PC-3 (cell line): ENCODE measurements at regions not wholly inside any gene's neighbourhood (a gene's known extent, or its start where the extent isn't known, plus 50 kb on each side); places are given as distances from the start of the nearest gene placed in this dataset.

Experiments used
- EZH2 ChIP-seq: fragments of 300-600 bp; sonication (generic); IDR thresholded peaks from one replicate; pipeline ENCODE4 v1.6.1; 2017; ENCODE audit warnings: antibody characterized with exemption, mild to moderate bottlenecking, low read length; ENCODE audit not compliant: unreplicated experiment
- EZH2phosphoT487 ChIP-seq: fragments of 300-600 bp; sonication (generic); IDR thresholded peaks from 2 replicates; pipeline ENCODE4 v1.6.1; 2018; ENCODE audit warnings: mild to moderate bottlenecking, antibody characterized with exemption, low read length, borderline replicate concordance
- TF ChIP-seq, protein P1 (sequence below): fragments of 300-600 bp; sonication (generic); conservative IDR thresholded peaks from 2 replicates; pipeline ENCODE4 v1.5.1; 2017; ENCODE audit warnings: antibody characterized with exemption, low read depth, mild to moderate bottlenecking, low read length

DNA sequence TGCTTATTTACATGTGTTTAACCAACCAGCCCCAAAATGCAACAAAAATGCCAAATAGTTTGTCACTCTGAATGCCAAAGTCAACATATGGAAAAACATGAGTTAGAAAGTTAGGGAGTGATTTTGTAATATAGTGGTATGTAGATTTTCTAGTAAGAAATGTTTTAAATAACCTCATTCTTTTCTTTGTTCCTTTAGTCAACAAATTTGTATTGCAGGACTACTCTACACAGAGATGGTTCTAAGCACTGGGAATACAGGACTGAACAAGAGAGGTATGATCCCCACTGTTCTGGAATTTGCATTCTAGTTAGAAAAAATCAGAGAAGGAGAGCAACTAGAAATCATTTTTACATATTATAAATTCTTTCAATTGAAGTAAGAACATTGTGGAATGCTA, 218.8 kb upstream of the ANXA10 start:
- TF ChIP-seq, protein P1, sequence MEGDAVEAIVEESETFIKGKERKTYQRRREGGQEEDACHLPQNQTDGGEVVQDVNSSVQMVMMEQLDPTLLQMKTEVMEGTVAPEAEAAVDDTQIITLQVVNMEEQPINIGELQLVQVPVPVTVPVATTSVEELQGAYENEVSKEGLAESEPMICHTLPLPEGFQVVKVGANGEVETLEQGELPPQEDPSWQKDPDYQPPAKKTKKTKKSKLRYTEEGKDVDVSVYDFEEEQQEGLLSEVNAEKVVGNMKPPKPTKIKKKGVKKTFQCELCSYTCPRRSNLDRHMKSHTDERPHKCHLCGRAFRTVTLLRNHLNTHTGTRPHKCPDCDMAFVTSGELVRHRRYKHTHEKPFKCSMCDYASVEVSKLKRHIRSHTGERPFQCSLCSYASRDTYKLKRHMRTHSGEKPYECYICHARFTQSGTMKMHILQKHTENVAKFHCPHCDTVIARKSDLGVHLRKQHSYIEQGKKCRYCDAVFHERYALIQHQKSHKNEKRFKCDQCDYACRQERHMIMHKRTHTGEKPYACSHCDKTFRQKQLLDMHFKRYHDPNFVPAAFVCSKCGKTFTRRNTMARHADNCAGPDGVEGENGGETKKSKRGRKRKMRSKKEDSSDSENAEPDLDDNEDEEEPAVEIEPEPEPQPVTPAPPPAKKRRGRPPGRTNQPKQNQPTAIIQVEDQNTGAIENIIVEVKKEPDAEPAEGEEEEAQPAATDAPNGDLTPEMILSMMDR, result no peak
- TF ChIP-seq EZH2phosphoT487, result no peak
- TF ChIP-seq EZH2, result no peak
